ENCODE measurements at regions not wholly inside any gene's neighbourhood (a gene's known extent, or its start where the extent isn't known, plus 50 kb on each side); places are given as distances from the start of the nearest gene placed in this dataset.

GRCh38 chr1:81550753-81551152 is 250.0 kb upstream of the ADGRL2 start:
- no peak overlapping the region for H3K4me3 Mint-ChIP-seq
- no peaks in the 10 kb centered on the region for H3K27me3 Mint-ChIP-seq
- ATAC-seq (ENCODE audit: low read depth) (no peak), DNase-seq (no peak)
- no peaks in the 10 kb centered on the region for H3K36me3 Mint-ChIP-seq (ENCODE audit: low read depth)
- no peaks in the 10 kb centered on the region for H3K9me3 Mint-ChIP-seq
- TF ChIP-seq CTCF (IDR thresholded peaks at IDR 0.05) = no peak
- H3K4me1 Mint-ChIP-seq = no peaks in the 10 kb centered on the region
- CTCF ChIA-PET = no interaction called here
- intact Hi-C loops (cut with micrococcal nuclease) = no loop called here
- POLR2A ChIA-PET = no interaction called here
- no peak overlapping the region for H3K27ac Mint-ChIP-seq

DNA sequence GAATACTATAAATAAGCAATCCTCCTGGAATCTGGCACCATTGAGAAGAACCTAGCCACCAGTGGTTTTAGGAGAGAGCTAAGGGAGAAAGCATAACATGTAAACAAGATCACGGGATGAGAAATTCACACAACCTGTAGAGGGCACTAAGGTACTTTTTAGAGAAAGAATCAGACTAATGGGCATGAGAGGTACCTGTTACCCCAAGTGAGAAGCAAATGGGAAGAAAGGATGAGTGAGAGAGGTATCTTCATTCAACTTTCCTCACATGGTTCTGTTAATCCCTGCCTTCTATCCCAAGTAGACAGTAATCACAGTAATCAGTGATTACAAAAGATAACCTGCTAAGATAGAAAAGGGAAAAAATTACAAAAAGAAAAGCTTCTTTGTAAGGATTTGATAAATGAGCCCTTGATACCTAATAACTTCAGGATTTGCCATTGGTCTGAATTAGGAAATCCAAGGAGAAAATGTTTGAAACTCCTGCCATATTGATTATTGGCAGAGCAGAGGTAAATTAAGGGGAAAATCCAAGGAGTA is 251.1 kb upstream of the ADGRL2 start:
- intact Hi-C loops (cut with micrococcal nuclease) = no loop called here
- POLR2A ChIA-PET = no interaction called here
- Mint-ChIP-seq H3K4me3 (no peak overlapping the region), H3K36me3 (ENCODE audit: low read depth) (no peaks in the 10 kb centered on the region), H3K27me3 (no peaks in the 10 kb centered on the region), H3K4me1 (no peaks in the 10 kb centered on the region), H3K9me3 (no peaks in the 10 kb centered on the region), H3K27ac (no peak overlapping the region)
- CTCF ChIA-PET = no interaction called here
- DNase-seq = no peak
- TF ChIP-seq CTCF (IDR thresholded peaks at IDR 0.05) = no peak
- ATAC-seq (ENCODE audit: low read depth) = no peak

DNA sequence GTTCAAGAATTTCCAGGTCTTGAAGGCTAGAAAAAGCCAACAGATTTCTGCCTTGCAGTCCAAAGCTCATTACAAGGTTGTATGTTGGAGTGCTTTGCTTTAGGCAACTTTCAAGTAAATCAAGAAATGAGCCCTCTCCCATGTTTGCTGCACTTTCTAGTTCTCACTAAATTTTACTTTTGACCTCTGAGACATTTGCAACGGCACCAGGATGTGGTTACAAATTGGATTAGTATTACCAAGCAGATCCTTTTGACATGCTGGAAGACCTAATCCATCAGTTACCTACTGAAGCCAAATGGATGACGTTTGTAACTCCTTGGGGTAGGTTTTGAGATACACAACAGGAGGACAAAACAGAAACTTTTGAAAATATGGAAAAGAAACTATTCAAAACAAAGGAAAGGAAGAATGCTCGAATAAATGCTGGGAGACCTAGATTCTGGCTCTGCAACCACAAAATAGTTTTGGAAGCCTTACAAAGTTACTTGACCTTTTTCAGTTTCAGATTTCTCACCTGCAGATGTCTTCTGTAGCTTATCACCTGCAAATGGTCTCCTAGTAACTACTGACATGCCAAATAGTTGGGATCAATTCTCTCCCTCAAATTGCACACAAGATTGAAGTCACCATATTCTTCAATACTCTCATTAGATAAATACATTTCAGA is 251.7 kb upstream of the ADGRL2 start:
- CTCF ChIA-PET = no interaction called here
- DNase-seq (no peak), ATAC-seq (ENCODE audit: low read depth) (no peak)
- intact Hi-C loops (cut with micrococcal nuclease) = no loop called here
- Mint-ChIP-seq H3K27me3 (no peaks in the 10 kb centered on the region), H3K4me3 (no peak overlapping the region), H3K4me1 (no peaks in the 10 kb centered on the region), H3K9me3 (no peaks in the 10 kb centered on the region), H3K36me3 (ENCODE audit: low read depth) (no peaks in the 10 kb centered on the region), H3K27ac (no peak overlapping the region)
- no peak for TF ChIP-seq CTCF (IDR thresholded peaks at IDR 0.05)
- POLR2A ChIA-PET = no interaction called here

GRCh38 chr1:81547912-81548303 is 252.8 kb upstream of the ADGRL2 start:
- POLR2A ChIA-PET = no interaction called here
- TF ChIP-seq CTCF (IDR thresholded peaks at IDR 0.05) = no peak
- Mint-ChIP-seq H3K36me3 (ENCODE audit: low read depth) (no peaks in the 10 kb centered on the region), H3K4me3 (no peak overlapping the region), H3K27ac (no peak overlapping the region), H3K9me3 (no peaks in the 10 kb centered on the region), H3K4me1 (no peaks in the 10 kb centered on the region), H3K27me3 (no peaks in the 10 kb centered on the region)
- CTCF ChIA-PET = no interaction called here
- intact Hi-C loops (cut with micrococcal nuclease) = no loop called here
- ATAC-seq (ENCODE audit: low read depth) (no peak), DNase-seq (no peak)

- intact Hi-C loops (cut with micrococcal nuclease) = no loop called here
- Mint-ChIP-seq H3K27me3 (no peaks in the 10 kb centered on the region), H3K9me3 (no peaks in the 10 kb centered on the region), H3K4me3 (no peak overlapping the region), H3K36me3 (ENCODE audit: low read depth) (no peaks in the 10 kb centered on the region), H3K4me1 (no peaks in the 10 kb centered on the region), H3K27ac (no peak overlapping the region)
- POLR2A ChIA-PET = no interaction called here
- no peak for DNase-seq
- ATAC-seq (ENCODE audit: low read depth) = no peak
- CTCF ChIA-PET = no interaction called here
- TF ChIP-seq CTCF (IDR thresholded peaks at IDR 0.05) = no peak
Measured at GRCh38 chr1:81547261-81547911, 253.3 kb upstream of the ADGRL2 start.
